HG03354 (cell line): ENCODE measurements at regions not wholly inside any gene's neighbourhood (a gene's known extent, or its start where the extent isn't known, plus 50 kb on each side); places are given as distances from the start of the nearest gene placed in this dataset.
A peak's percentile ranks its signal among the peaks of the same experiment; 100 is the strongest.
"Not testable (repeated sequence)": the region's sequence is repeated elsewhere in the genome, so short reads cannot be mapped to it uniquely, and the experiment has no call there.

Source experiments
- ATAC-seq: cut with Tn5 transposase; IDR thresholded peaks from one replicate; pipeline ENCODE4 v1.9.1; 2021; ENCODE audit warnings: mild to moderate bottlenecking; ENCODE audit not compliant: unreplicated experiment, poor library complexity, severe bottlenecking

DNA sequence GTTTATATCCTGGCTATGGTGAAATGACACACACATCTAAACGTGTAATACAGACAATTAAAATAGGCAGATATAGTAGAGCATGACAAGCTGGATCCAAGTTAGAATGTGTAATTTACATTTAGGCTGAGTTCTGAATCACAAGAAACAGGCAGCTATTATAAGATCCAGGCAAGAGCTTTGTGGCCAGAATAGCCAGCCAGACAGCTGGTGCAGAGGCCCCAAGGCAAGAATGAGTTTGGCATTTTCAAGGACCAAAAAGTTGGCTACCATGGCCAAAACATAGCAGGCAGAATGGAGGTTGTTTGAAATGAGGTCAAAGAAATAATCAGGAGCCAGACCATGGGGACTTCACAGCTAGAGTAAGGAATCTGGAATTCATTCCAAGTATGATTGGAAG is 281.7 kb downstream of the MTERF1 start:
- no peak for ATAC-seq

DNA sequence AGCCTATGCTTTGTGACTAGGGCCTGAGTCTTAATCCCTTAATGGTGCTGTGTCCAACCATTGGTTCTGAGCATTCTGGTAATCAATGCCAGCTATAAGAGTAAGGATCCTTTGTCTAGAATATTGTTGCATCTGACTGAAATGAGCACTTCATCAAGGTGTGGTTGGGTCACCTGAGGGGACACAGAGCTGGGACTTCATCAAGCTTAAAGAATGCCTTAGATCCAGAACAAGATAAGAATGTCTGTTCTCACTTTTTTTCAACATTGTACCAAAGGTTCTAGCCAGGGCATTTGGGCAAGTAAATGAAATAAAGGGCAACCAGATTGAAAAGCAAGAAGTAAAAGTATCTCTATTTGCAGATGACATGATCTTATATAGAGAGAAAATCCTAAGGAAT is 280.4 kb downstream of the MTERF1 start:
- ATAC-seq, result no peak

DNA sequence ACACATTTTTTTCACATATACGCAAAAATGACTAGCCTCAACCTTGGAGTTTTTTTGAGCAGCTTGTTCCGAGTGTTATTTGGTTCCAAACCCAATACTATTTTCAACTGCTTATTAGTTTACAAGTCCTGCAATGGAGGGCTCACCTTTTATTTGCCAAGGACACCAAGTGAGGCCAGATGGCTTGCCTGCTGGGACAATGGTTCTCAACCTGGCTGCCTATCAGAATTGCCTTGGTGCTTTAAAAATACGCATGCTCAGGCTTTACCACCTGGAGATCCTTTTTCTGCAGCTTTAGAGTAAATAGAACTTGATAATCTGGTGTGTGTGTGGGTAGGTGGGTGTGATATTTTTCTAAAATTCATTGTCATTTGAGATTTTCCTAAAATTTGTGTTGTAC is 276.8 kb downstream of the MTERF1 start:
- no peak for ATAC-seq

DNA sequence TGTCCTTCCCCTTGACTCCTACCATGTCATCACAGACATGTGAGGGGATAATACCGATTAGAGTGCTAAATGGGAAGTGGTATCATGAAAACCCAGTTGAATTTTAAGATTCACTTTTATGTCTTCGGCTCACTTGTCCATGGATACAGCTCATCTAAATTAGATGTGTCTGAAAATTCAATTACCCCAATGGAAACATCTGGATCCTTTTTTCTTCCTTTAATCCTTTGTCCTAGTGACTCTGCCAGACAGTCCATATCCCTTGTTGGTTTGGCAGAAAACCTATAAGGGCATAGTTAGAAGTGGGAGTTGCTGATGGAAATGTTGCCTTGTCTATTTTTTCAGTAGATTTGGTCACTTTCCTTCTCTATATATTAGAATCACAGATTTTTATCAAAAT is 271.9 kb downstream of the MTERF1 start:
- no peak for ATAC-seq

DNA sequence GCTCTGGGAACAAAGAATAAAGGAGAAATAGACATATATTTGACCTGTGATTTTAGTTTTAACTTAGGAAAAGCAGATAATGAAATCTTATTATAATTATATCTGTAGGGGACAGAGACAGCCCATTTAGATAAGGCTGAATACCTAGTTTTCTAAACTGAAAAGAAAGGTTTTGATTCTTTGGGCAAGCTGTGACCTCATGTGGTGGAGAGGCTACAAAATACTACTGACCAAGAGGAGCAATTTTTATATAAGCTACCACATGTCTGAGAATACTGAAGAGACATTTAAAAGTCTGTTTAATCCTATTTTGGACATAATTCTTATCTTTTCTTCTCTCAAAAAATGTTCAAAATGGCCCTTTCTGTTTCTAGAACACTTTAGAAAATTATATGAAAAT is 271.0 kb downstream of the MTERF1 start:
- ATAC-seq, result no peak

DNA sequence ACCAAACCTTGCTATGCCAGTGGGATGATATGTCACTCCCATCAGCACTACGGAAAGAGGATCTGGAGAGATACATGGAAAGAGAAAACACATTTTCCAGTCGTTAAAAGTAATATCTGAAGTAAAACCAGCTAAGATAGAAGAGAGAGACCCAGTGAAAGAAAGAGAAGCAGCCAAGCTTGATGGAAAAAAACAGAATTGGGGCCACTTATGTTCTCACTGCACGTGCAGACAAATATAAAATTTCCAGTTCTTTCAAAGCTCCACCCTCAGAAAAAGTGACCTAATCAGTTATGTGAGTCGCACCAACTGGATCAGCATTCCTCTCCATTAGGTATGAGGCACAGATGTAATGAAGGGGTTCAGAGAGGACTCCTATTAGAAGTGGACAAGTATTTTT is 266.1 kb downstream of the MTERF1 start:
- no peak for ATAC-seq

DNA sequence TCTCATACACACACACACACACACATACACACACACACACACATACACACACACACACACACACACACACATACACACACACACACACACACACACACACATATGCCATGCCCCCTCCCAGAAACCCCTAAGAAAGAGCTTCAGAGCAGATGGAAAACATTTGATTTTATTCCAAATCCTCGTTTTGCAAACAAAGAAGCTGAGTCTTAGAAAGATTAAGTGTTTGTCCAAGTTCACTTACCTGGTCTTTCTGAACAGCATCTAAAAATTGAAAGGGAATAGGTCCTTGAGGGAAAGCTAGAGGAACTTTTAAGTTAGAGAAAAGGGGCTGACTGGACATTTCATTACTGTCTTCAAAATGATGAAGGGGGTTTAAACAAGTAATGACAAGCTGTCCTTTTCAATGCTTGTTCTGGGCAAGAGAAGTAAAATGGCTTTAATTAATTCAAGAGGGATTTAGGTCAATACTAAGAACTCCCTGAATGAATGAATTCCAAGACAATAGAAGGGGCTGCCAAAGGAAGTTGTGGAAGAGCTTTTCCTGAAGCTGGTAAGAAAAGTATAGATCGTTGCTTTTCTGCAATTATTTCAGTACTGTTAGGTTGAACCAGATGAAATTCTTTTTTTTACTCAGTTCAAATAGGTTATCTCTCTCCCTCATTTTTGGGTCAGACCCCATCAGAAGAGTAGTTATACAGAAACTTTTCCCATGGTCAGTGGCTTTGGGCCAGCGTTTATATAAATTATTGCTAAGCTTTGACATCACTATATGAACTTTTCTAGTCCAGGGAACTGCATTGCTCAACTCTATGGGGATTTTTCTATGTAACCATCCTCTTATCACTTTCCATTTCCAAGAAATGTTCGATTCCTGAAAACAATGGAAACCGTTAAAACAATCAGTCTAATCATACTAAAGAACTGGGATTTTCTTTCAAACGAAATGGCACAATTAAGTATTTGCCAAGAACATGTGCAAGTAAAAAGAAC is 261.4 kb downstream of the MTERF1 start:
- no peak for ATAC-seq

DNA sequence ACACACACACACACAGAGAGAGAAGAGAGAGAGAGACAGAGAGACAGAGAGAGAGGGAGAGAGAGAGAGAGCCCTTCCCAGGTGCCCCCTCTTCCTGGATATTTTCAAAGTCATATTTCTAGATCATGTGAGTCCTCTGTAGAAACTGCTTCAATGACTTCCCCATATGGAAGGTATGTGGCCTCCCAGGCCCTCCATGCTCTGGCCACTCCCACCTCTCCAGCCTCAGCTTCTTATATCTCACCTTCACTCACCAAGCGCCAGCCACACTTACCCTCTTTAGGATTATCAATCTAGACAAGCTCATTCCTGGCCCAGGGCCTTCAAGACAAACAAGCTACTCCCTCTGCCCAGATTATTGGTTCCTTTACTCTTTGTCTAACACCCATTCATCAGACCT is 259.7 kb downstream of the MTERF1 start:
- no peak for ATAC-seq

DNA sequence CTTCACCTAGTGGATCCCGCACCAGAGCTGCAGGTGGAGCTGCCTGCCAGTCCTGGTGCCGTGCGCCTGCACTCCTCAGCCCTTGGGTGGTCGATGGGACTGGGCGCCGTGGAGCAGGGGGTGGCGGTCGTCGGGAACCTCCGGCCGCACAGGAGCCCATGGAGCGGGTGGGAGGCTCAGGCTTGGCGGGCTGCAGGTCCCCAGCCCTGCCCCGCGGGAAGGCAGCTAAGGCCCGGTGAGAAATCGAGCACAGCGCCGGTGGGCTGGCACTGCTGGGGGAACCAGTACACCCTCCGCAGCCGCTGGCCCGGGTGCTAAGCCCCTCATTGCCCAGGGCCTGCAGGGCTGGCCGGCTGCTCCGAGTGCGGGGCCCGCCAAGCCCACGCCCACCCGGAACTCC is 253.2 kb downstream of the MTERF1 start:
- ATAC-seq, result not testable (repeated sequence)

DNA sequence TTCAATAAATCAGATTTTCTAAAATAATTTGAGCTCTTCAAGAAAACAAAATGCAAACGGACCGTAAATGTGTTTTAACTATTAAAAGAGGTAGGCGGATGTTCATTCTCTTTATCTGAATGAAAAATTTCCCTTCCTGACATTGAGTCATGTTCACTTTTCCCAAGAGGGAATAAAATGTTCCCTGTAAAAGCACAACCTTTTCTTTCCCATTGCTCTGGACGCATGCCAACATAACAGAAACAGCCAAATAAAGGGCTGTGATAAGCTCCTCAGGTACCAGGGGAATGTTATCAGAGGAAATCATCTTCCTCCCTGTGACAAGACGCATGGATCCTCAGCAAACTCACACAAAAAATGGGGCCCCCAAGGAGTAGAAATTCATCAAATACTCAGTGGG is 251.8 kb downstream of the MTERF1 start:
- no peak for ATAC-seq

DNA sequence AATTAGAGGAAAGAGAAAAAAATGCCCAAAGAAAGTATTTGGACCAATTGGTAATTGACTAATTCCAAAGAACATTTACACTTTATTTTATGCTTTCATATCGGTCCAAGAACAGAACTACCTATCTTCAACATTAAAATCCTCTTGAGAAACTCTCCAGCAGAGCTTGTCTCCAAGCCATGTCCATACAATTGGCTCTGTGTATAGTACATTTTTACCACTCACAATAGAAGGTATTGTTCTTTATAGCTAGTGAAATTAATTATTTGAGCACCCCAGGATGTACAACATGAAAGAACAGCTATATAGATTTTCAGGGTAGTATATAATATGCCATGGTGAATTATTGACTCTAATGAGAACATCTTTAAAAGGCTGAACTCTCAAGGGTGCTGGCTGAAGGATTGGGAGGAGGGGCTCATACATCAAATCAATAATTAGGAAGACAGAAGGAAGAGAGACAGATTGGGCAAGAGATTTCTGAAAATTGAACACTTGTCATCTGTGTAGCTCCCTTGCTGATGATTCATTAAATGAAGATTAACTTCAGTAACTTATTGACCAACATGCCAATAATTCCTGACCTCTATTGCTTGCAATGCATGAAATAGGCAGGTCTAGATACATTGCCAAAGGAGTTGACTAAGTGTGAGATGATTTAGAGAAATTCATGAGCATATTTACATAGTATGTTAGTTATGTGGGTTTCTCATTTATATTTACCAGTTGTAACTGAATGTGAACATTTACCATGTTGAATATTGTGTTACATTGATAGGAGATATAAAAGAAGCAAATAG is 249.7 kb downstream of the MTERF1 start:
- no peak for ATAC-seq

DNA sequence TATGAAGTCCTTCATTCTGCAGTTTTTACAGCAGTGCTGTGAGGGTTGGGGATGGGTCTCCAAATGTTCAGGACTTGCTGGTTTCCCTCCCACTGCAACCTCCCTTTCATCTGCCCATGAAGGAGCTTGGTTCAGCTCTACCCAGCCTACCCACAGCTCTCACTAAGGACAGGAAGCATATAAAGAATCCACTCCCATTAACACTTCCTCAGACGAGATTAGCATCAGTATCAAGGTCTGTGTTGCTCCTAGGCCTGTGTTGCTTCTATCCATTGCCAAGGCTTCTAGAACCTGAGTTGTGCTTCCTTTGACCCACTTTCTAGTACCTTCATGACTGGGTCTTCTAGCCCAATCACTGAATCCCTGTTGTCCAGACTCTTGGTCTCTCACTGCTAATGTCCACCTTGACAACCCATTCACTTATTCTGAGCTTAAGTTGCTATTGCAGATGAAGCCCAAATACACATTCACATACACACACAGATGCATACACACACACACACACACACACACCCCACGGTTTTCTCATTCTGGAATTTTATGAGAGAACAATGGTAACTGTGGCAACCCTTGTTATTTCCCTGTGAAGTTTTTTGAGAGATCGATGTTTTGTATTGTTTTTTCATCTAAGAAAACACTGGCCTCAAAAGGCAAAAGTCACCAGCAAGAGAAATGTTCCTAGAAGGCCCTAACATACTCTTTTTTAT is 248.1 kb downstream of the MTERF1 start:
- ATAC-seq, result no peak

DNA sequence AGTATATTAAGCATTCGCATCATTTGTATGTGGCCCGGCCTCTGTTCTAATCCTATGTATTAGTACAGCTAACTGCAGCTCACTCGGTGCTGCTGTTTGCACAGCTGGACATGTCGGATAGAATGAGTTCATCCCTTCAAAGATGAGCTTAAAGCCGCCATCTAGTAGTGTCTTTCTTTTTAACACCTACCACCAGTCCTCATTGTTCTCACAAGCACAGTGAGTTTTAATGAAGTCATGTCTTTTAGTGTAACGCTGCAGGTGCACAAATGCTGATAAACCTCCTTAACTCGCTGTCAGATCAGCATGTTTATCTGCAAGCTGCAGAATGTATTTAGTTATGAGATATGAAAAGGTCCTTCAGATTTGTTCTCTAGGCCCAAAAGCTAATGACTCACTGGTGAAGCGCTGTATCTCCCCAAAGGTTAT is 247.5 kb downstream of the MTERF1 start:
- ATAC-seq, result no peak

DNA sequence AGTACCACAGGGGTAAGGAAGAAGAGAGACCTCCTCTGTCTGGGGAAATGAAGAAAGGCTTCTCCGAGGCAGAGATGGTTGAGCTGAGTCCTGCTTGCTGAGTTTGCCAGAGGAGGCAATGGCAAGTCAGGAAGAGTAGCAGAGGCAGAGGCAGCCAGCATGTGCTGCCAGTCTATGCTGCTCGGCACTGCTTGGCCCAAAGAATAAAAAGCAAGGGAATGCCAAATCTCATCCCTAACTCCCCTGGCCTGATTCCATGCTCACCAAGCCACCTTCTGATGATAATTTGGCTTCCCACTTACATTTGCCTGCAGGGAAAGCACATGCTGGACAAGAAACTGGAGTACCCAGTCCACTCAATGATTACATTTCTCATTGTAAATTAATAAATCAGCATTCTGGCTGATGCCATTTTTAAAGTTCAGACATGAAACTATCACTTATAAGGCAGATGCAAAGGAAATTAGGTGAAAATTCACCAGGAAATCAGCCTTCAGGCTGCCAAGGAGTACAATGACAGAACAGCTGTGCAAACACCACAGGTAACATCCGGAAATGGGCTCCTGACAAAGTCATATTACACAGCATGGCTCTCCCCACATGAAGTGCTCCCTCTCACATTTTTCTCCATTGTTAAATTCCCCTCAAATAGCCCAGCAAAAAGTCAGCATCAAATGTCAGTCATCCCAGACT is 245.9 kb downstream of the MTERF1 start:
- ATAC-seq, result no peak

DNA sequence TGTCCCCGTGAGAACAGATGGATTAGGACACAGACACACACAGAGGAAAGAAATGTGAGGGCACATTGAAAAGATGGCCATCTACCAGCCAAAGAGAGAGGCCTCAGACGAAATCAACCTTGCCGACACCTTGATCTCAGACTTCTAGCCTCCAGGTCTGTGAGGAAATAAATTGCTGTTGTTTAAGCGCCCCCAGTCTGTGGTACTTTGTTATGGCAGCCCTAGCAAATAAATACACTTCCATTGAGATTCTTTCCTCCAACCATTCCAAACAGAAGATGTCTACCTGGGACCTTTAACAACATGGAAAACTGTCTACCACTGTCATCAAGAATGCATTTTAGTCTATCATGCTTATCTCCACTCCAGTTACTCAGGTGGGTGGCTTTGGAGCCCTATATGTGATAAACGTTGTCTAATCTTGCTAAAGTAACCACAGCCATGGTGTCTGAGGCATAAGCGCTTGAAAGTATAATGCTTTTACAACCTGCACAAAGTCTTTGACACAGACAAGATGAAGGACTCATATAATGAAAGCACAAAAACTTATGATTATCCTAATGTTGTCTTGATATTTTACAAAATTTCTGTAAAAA is 244.3 kb downstream of the MTERF1 start:
- ATAC-seq, result peak; percentile 62

DNA sequence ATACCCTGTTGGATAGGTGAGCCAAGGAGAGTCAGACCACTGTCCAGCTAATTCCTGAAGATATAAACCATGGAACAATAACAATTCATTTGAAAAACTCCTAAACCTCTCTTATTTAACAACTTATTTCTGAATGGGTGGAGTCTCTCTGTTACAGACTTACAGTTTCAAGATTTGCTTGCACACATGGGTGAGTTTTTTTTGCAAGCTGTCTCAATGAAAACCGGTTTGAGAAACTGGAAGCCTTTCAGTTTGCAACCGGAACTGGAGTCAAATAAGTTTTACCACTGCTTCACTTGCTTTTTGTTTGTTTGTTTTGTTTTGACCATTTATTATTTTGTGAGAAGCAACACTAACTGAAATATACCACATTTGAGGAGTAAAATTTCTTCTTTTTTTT is 243.8 kb downstream of the MTERF1 start:
- no peak for ATAC-seq

DNA sequence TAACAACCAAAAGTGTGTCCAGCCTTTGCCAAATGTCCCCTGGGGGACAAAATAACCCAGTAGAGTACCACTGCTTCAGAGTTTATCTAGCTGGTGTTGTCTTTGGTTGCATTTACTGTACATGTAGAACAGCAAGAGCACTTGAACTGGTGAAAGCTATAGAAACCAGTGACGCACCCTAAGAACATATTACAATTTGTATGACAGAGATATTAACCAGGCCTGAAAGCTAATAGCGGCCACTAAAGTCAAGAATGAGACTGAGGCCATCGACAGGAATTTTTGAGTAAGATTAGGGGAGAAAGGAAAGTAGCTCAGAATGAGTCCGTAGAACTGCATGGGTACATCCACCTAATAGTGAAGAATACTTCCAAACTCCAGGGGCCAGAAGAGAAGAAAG is 236.2 kb downstream of the MTERF1 start:
- no peak for ATAC-seq

DNA sequence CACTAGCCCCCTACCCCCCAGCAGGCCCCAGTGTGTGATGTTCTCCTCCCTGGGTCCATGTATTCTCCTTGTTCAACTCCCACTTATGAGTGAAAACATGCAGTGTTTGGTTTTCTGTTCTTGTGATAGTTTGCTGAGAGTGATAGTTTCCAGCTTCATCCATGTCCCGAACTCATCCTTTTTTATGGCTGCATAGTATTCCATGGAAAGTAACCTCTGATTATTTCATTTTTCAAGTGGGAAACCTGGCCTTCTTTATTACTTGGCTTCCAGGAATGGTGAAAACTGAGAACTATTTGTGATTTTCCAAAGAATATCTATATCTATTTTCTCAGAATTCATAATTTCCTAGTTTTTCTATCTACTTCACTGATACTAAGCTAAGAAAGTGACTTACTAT is 235.0 kb downstream of the MTERF1 start:
- ATAC-seq, result no peak

DNA sequence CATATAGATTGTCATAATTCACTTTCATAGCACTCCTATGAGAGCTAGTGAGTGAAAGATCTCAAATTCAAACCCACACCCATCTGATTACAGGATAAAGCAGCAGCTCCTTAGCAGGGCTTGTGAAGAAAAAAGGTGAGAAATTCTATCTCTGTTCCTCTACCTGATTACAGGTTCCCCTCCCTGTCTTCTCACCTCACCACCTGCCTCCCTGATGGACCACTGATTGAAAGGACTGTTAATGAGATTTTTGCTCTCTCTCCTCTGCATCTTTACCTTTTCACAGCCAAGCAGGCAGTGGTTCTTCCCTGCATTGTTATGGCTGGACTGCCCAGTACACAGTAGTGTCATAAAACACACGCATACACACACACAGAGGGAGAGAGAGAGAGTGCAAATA is 228.5 kb downstream of the MTERF1 start:
- no peak for ATAC-seq
